HG02642 (cell line): ENCODE measurements at regions not wholly inside any gene's neighbourhood (a gene's known extent, or its start where the extent isn't known, plus 50 kb on each side); places are given as distances from the start of the nearest gene placed in this dataset.
"Not testable (repeated sequence)": the region's sequence is repeated elsewhere in the genome, so short reads cannot be mapped to it uniquely, and the experiment has no call there.

Source experiments
- ATAC-seq: cut with Tn5 transposase; IDR thresholded peaks from one replicate; pipeline ENCODE4 v1.9.1; 2021; ENCODE audit warnings: mild to moderate bottlenecking; ENCODE audit not compliant: unreplicated experiment, poor library complexity

DNA sequence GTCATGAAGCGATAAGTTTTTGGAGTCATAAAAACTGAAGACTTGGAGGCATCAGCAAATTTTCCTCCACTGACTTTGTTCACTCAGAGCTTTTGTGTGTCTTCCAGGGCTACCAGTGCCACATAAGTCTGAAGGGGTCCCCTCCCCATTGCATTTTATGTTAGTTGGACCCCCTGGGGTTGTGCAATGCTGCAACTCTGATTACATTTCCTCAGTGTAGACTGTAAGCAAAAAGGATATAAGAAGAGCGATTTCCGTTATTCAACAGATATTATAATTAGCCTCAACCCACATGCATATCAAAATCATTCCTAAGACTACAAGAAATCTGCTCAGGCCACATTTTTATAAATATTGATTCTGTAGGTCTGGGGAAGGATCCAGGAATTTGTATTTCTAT, 324.0 kb downstream of the TDRD3 start:
- ATAC-seq, result no peak

DNA sequence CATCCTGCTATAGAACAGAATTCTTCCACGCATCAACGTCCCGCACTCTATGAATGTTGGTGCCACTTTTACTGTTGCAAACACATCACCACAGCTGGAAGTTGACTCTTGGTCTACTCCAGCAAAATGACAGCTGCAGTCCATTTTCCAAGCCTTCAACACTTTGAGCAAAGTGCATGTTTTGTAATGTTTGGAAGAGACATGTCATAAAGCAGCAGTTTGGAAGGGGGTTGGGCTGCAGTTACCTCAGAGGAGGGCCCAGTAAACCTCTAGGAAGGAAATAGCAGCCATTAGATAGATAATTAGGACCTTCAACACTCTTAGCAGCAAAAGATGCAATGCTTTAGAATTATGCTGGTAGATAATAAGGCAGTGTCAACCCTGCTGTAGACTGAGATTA, 323.6 kb downstream of the TDRD3 start:
- ATAC-seq, result no peak

DNA sequence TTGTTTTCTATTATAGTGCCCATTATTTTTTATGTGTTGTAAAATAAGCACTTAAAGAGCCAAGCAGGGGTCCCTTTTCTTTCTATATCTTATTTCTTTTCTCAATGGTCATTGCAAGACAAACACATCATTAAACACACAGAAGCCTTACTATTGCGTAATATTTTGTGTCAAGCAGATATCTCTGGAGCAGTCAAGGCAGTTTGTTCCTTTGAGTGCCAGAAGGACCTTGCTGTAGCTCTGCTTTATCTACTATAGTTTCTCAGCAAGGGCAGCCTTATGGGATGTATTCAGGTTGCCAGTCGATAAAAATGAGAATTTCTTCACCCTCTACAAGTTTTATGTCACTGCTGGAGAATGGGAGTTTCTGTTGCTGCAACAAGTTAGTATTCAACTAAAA, 319.3 kb downstream of the TDRD3 start:
- ATAC-seq, result no peak

DNA sequence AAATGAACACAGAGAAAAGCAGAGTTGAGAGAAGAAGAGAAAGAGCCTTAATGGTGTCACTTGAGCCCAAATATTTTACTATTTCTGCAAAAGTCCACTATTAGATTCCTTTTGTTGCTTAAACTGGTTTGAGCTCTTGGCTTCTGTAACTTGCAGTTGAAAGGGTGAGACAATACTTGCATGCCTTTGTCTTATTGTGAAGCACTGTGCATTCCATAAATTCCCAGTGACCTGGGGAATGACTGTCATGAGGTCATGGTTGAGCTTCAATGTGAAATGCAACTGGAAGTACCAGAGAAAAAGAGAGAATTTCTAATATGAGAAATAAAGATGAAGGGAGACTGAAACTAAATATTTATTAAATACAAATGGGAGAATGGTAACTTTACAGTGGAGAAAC, 310.9 kb downstream of the TDRD3 start:
- ATAC-seq, result no peak

DNA sequence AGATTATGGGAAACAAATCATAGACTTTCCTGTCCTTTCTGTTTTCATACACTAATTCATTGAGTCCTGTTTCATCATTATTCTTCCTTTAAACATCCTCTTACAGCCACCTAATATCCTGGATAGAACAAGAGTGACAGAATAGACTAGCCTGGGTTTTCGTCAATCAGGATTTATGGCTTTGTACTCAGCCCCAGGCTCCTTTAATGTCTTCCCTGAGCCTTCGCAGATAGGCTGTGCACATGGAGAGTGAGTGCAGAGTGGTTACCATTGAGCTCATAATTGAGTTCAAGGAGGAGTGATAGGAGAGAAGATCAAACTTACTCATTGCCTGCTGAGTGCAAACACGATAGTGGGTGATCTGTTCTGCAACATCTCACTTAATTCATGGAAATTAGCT, 304.9 kb downstream of the TDRD3 start:
- no peak for ATAC-seq

DNA sequence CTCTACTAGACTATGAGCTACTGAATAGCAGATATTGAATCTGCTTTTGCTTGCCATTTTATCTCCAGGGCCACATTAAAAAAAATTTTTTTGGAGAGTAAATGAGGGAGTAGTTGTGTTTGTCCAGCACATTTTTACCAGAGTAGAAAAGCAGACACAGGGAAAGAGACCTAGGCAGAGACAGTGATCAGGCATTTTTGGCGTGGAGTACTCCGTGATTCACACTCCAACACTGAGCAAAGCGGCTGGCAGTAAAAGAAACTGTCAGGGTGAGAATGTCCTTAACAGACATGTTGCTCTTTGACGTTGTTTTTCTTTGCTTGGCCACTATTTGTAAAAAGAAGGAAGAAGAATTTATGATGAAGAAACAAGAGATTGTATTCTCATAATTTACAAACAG, 304.0 kb downstream of the TDRD3 start:
- no peak for ATAC-seq

DNA sequence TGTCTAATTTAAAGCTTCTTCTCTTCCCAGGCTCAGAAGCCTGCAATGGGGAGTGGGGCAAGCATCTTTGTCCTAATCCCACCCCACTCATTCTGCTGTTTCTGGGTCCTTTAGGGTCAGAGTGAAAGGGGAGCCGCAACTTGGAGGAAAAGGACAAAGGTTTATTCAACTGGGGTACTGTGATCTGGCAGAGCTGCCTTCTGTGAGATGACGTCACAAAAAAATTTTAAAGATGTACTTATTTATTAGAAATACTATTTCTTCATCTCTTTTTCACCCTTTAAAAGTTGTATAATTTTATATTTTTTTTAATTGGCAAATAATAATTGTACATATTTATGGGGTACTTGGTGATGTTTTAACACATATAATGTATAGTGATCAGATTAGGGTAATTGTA, 302.6 kb downstream of the TDRD3 start:
- ATAC-seq, result no peak

DNA sequence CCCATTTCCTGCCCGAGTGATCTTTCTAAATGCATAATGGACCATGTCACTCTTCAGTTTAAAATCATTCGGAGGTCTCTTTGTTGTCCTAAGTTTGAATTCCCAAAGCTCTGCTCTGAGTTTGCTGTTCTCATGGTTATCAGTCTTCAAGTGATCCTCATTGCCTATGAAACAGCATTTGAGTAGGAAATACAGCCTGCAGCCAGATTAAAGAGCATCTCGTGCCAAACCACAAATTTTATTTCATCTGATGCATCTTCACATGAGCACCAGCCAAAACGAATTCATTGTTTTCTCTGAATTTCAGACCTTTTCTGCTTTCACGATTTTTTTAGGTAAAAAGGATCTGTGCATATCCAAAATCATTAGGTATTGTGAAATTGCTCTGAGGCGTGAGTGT, 299.6 kb downstream of the TDRD3 start:
- no peak for ATAC-seq

DNA sequence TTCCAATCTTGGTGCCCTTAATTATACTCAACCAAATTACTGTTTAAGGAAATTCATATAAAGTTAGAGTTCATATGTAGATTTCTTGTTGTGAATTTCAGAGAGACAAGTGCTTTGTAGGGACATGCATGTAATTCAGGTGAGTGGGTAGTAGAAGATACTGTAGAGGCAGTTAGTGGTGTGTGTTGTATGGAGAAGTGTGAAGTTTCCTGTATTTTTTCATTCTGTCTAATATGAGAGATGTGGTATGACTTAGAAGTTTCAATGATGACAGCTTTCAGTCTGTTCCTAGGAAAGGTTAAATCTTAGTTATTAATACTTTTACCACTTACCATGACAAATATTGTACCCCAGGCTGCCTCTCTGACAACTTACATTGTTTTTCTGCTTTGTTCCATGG, 294.2 kb downstream of the TDRD3 start:
- no peak for ATAC-seq

DNA sequence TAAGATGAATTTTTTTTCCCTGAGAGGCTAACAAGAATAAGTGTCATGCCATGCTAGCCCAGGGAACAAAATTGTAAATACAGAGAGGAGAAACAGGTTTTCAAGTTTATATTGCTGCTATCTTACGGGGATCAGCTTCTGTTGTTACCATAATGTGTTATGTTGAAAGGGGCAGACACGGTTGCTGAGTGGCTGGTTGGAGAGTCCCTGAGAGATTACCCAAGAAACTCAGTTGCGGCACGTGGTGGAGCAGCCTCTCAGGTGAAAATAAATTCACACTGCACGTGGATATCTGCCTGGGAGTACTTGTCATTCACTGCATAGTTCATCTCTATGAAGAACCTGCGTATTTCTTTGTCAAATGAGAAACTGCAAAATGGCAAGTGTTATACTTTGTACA, 293.6 kb downstream of the TDRD3 start:
- ATAC-seq, result no peak

DNA sequence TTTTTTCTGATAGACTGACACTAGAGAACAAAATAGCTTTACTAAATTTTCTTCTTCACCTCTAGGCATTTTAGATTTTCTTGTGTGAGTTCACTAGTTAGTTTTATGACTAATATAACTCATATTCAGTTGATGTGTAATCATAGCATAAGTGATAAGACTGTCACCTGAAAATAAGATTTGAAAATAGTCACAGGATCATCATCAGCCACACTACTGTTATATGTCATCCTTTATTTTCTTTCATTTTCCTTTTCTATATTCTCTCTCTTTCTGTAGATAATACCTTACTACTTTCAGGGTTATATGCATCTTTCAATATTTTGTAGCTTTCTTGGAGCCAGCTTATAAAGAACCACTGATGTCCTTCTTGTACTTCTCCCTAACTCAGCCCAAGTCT, 292.6 kb downstream of the TDRD3 start:
- ATAC-seq, result no peak

DNA sequence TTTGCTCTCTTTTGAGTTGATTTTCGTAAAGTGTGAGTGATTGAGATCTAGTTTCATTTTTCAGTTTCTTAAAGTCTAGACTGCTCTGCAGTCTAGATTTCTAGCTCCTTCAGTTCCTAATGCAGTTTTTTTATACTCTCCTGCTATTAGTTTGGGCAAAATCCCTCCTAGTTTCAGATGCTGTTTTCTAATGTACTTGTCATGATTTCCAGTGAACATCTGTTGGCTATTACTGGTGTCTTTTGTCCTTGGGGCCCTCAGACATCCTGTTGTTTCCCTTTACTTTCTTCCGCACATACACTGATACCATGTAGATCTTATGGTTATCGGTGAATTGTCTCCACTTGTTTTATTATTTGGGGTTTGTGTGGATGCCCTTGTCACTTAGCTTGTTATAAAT, 292.1 kb downstream of the TDRD3 start:
- no peak for ATAC-seq

DNA sequence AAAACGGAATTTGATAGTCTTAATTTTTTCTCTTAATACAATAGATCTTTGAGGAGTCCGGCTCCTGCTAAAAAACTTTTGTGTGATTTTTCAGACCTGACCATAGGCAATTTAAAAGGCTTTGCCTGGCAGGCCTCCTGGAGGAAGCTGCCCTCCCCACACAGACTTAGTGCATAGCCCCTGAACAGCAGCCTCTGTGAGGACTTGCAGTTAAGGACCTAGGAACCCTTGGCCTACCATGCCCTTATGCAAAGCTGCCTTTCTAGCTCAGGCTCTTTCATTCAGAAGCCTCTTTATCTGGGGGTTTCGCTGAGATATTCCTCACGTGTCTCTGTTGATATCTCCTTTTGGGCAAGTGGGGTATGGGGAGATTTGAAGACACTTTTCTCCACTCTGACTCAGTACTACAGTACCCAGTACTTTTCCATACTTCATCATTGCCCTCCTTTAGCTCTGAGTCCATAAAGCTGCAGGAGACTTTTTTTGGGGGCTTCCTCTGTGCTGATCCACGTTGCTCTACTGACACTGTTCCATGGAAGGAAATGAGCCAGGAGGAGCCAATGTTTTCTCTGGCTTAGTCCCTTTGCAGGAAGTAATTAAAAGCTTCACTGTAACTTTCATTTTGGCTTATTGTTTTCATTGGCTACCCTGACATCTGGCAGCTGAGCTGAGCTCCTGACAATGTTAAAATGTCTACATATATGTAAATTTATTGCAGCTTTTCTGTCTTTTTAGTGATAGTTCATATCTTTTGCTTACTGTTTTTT, 283.1 kb downstream of the TDRD3 start:
- no peak for ATAC-seq

DNA sequence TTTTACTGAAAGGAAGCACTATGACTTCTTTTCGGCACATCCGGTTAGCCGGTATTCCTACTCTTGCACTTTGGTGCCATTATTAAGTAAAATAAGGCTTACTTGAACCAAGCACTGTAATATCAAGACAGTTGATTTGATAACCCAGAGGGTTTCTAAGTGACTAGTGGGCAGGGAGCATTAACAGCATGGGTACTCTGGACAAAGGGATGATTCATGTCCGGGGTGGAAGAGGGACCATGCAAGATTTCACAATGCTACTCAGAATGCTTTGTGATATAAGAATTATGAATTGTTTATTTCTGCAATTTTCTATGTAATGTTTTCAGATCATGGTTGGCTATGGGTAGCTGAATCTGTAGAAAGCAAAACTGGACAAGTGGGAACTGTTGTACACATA, 282.1 kb downstream of the TDRD3 start:
- ATAC-seq, result no peak

DNA sequence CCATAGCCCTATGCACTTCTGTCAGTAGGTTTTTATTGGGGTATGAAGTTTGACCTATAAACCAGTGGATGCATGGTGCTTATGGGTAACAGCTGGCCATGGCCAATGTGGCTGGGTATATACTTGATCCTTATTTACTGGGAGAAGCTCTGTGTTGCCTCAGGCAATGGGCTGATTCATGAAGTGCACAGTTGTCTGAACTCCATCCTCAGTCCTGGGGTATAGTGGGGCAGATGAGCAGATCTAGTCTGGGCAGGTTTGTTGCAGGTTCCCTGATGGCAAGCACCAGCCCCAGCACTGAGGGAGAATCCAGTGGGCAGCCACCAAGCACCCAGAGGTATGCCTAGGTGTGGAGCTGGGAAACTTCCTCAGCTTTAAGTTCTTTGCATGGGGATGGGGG, 274.4 kb downstream of the TDRD3 start:
- ATAC-seq, result no peak

DNA sequence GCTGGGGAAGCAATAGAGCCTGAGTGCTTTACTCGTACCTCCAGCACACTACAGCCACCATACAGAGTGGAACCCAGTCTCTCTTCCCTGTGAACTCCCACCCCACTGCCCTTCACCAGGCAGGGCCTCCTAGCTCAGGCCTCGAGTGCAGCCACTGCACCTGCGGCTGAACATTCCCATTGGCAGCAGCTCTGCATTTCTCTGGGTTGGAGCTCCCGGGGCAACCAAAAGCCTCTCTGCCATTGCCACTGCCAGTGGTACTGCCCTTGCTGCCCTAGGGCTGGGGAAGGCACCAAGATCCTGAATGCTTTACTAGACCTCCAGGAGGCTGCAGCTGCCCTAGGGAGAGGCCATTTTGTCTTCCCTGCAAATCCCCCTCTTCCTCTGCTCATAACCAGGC, 266.8 kb downstream of the TDRD3 start:
- no peak for ATAC-seq

DNA sequence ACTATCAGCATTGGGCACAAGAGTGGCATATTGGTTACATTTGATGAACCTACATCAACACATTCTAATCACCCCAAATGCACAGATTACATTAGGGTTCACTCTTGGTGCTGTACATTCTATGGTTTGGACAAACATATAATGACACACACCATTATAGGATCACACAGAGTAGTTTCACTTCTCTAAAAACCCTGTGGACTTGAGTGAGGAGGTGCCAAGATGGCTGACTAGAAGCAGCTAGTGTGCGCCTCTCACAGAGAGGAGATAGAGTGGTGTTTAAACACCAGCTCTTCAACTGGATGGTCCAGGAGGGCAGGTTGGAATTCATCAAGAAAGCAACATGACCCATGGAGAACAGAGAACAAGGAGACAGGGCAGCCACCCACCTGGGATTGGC, 265.6 kb downstream of the TDRD3 start:
- no peak for ATAC-seq

DNA sequence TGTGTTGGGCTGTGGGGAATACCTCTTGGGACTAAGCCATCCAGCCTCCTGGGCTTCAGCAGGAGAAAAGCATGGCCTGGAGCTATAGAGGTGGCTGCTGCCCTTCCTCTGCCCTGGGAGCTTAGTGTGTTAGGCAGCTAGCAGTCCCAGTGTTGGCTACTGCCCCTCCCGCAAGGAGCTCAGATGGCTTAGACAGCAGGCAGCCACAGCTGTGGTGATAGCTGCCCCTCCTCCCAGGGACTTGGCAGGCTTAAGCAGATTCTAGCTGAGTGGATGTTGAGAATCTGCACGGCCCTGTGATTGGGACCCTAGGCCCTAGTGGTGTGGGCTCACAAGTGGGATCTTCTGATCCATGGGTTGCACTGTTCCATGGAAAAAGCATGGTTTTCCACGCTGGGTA, 264.5 kb downstream of the TDRD3 start:
- no peak for ATAC-seq

DNA sequence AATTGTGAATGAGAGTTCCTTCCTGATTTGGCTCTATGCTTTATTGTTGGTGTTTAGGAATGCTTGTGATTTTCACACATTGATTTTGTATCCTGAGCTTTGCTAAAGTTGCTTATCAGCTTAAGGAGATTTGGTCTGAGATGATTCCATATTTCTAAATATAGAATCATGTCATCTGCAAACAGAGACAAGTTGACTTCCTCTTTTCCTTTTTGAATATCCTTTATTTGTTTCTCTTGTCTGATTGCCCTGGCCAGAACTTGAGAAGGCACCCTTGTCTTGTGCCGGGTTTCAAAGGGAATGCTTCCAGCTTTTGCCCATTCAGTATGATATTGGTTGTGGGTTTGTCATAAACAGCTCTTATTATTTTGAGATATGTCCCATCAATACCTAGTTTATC, 260.6 kb downstream of the TDRD3 start:
- ATAC-seq, result not testable (repeated sequence)

DNA sequence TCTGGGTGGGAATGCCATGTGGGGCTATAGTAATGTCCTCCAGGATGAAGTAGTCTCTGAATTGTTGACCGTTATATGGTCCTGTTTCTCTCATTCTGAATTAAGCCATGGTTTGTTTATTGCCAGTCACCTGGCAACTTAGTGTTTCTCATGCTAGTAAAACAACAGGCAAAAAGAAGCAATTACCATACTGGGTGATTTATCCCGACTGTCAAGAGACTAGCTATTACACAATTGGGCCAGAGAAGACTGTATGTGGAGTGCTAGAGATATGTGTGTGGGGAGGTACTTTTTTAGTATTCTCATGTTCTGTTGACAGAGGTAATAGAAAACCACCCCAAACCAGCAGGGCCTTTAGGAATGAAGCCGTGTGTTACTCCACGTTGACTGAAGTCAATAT, 258.2 kb downstream of the TDRD3 start:
- ATAC-seq, result no peak

DNA sequence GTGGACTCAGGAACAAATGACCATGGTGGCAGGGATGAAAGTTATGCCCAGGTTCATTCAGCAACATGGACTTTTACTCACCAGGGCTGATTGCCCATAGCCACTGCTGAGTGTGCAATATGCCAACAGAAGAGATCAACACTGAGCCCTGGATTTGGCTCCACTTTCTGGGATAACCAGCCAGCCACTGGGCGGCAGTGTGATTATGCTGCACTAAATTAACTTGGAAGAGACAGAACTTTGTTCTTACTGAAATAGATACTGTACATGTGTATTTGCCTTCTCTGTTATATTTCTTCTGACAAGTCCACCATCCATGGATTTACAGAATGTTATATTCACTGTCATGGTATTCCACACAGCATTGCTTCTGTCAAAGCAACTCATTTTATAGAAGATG, 257.4 kb downstream of the TDRD3 start:
- ATAC-seq, result no peak

DNA sequence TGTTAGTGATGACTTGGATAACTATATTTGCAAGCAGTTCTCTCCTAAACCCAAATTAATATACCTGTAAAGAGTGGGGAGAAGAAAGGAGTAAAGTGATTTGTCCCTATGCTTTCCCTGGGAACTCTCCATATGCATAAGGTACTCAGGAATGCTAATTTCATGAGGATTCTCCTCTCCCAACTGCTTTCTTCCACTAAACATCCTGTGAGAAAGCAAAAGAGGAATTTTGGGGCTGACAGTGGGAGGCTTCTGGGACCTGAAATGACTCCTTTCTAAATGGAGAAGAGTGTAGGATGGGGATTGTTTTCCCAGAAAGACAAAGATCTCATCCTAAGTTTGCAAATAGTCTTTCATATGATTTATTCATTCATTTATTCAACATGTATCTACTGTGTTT, 250.5 kb downstream of the TDRD3 start:
- ATAC-seq, result no peak

DNA sequence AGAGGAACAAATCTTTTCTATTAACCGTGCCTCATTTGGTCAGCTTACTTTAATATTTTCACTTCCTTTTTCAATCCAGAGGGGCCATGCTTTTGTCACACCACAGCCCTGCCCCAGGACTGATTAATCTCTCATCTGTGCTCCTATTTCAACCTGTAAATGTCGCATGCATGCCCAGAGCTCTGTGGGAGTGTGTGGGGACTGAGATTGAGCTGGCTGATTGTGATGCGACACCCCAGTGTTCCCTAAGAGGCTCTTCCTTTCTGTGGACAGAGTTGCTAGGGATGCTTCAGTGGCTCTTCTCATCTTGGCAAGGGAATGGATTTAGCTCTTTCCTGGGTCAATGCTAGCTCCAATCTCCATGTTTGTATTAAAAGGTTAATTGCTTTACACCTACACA, 249.6 kb downstream of the TDRD3 start:
- ATAC-seq, result no peak
